PFSK-1 (cell line): ENCODE measurements at regions not wholly inside any gene's neighbourhood (a gene's known extent, or its start where the extent isn't known, plus 50 kb on each side); places are given as distances from the start of the nearest gene placed in this dataset.

Source experiments
- POLR2AphosphoS5 ChIP-seq: IDR thresholded peaks from 2 replicates; pipeline ENCODE4 v1.6.1; 2012; ENCODE audit warnings: low read depth, mild to moderate bottlenecking, control low read depth, low read length, moderate library complexity
- REST ChIP-seq, 2 experiments: IDR thresholded peaks; 2 replicates each; pipeline versions ENCODE4 v1.6.1 to v1.8.0; 2011 to 2012; ENCODE audit warnings: low read depth in 2 of 2, low read length in 2 of 2, control low read depth in 1 of 2, inconsistent platforms in 1 of 2, mild to moderate bottlenecking in 1 of 2, moderate library complexity in 1 of 2; ENCODE audit not compliant: insufficient read depth in 1 of 2
- SIN3A ChIP-seq: IDR thresholded peaks from 2 replicates; pipeline ENCODE4 v1.6.1; 2012; ENCODE audit warnings: mild to moderate bottlenecking, low read length, moderate library complexity, borderline replicate concordance; ENCODE audit not compliant: insufficient read depth

- no peak for TF ChIP-seq REST (IDR thresholded peaks at IDR 0.05; ENCODE audit: insufficient read depth in 1 of 2, low read depth in 2 of 2, low read length in 2 of 2)
- TF ChIP-seq POLR2AphosphoS5 = no peak
- TF ChIP-seq SIN3A = no peak
These were observed 324.7 kb upstream of the TLE4 start for GRCh38 chr9:79247021-79247420.
